GM18909 (cell line): ENCODE measurements at regions not wholly inside any gene's neighbourhood (a gene's known extent, or its start where the extent isn't known, plus 50 kb on each side); places are given as distances from the start of the nearest gene placed in this dataset.
"Not testable (repeated sequence)": the region's sequence is repeated elsewhere in the genome, so short reads cannot be mapped to it uniquely, and the experiment has no call there.

ENCODE experiments used
- ATAC-seq: cut with Tn5 transposase; IDR thresholded peaks from one replicate; pipeline ENCODE4 v1.9.1; 2021; ENCODE audit warnings: mild to moderate bottlenecking; ENCODE audit not compliant: unreplicated experiment, poor library complexity

- ATAC-seq: not testable (repeated sequence)
Measured at GRCh38 chr2:192542148-192543066, 347.7 kb upstream of the TMEFF2 start.

DNA sequence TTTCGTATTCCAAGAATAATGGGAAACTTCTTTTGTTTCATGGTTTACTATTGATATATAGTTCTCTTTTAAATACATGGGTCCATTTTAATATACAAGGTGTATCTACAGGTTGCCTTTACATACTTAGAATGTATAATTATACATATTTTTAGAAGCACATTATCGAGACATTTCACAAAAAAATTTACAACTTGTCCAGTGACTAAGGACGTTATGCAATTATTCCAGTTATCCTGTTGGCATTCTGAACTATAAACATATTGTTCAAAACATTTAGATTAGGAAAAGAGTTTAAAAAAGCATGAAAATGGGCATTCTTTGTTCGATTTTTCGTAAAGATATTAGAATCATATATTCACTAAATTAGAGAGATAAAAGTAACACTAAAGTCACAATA lies 344.6 kb upstream of the TMEFF2 start:
- ATAC-seq: no peak

- no peak for ATAC-seq
Measured at GRCh38 chr2:192536922-192537624, 342.3 kb upstream of the TMEFF2 start.

DNA sequence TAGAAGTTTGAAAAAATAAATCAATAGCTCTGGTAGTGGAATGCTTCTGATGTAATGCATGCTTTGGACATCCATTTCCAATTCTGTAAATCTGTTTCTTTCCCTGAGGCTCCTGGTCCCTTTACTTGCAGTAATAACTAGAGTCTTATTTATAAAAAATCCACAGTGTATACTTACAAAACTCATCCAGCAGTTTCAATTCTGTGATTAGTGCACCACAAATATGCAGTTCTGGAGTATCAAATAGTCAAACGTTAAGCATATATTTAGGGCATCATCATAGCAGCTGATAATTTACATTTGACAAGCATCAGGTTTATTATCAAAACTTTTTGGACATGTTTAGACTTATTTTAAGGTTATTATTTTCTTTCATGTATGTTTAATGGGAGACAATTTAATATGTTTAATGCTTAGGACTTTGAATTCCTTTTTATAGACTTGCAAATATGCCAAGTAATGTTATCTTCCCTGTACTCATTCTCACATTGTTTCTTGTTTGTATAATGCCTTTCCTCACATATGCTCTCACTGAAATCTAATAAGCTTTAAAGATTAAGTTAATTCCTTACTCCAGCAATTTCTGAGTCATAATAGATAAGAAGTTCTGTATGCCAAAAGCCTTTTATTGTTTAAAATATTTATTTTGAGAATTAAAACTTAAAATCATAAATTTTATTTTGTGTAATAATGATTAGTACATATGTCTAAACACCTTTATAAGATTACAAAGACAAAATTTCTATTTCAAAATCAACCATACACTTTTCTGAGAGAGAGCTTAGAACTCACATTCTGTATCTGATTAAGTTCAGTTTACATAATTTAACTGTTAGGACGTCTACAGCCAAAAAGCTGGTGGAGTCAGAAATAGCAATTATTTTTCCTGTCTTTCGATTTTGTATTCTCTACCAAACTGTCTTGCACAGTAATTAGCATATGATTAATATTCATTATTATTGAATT lies 341.5 kb upstream of the TMEFF2 start:
- ATAC-seq: no peak

- no peak for ATAC-seq
Measured at GRCh38 chr2:192534072-192534471, 339.3 kb upstream of the TMEFF2 start.

- ATAC-seq: not testable (repeated sequence)
Measured at GRCh38 chr2:192524642-192525251, 330.0 kb upstream of the TMEFF2 start.

DNA sequence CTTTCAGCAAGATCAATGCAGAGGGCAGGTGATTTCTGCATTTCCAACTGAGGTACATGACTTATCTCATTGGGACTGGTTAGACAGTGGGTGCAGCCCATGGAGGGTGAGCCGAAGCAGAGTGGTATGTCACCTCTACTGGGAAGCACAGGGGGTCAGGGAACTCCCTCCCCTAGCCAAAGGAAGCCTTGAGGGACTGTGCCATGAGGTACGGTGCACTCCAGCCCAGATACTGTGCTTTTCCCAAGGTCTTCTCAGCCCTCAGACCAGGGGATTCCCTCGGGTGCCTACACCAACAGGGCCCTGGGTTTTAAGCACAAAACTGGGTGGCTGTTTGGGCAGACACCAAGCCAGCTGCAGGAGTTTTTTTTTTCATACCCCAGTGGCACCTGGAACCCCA lies 329.5 kb upstream of the TMEFF2 start:
- ATAC-seq: not testable (repeated sequence)

DNA sequence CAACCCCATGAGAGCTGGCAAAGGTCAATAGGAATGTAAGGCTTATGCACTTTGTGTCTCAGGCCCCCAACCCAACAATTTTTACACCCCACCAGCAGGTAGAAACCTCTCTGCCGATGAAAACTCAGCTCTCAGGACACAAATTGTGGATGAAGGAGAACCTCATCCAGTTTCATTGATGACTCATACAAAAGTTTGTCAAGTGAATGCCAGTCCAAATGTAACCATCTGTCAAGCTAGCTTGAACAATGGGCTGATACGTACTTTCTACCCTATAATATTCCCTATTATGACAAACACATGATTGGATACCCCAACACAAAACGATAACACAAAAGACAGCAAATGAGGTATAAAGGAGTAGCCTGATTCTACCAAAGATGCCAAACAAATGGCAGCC lies 321.2 kb upstream of the TMEFF2 start:
- ATAC-seq: no peak

- no peak for ATAC-seq
Measured at GRCh38 chr2:192513575-192513974, 318.8 kb upstream of the TMEFF2 start.

DNA sequence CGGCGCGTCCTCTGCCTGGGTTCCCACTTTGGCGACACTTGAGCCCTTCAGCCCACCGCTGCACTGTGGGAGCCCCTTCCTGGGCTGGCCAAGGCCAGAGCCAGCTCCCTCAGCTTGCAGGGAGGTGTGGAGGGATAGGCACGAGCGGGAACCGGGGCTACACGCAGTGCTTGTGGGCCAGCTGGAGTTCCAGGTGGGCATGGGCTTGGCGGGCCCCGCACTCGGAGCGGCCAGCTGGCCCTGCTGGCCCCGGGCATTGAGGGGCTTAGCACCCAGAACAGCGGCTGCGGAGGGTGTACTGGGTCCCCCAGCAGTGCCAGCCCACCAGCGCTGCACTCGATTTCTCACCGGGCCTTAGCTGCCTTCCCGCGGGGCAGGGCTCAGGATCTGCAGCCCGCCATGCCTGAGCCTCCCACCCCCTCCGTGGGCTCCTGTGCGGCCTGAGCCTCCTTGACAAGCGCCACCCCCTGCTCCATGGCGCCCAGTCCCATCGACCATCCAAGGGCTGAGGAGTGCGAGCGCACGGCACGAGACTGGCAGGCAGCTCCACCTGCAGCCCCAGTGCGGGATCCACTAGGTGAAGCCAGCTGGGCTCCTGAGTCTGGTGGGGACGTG lies 313.2 kb upstream of the TMEFF2 start:
- not testable (repeated sequence) for ATAC-seq

DNA sequence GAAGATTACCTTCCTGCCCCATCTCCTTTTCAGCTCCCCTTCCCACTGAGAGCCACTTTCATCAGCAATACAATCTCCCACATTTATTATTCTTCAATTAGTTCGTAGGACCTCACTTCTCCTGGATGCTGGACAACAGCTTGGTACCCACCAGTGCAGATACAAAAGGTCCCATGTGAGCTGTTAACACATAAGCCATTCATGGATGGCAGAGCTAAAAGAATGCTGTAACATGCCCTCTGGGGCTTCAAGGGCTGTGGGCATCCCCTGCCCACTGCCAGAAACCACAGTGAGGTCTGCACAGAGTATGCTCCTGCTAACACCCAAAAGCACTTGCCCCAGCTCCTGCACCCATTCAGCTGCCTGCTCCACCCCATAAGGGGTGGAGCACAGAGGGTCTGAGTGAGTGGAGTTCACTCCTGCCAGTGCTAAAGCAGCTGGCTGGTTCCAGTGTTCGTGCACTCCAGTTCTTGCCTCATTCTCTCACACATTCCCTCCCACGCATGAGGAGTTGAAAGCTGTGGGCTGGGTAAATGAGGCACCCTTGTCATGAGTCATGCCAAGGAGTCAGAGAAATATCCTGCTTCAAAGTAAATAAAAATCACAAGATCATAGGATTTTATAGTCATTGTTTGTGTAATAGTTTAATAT lies 305.9 kb upstream of the TMEFF2 start:
- ATAC-seq: peak; percentile 70

GRCh38 chr2:192499476-192499875 lies 304.7 kb upstream of the TMEFF2 start:
- no peak for ATAC-seq

DNA sequence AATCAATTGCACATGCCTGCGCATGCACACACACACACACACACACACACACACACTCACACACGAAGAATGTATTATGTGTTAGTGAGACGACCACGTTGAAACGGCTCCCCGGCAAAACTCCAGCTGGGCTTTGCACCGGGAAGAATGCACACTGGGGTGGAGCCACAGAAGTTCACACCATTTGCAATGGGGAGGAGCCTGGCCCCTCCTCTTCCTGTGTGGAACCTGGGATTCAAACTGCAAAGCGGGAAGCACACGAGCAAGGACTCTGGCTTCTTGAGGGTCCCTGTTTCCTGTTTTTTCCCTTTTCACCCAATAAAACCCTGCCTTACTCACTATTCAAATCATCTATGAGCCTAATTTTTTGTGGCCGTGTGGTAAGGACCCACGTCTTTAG lies 304.0 kb upstream of the TMEFF2 start:
- no peak for ATAC-seq

- ATAC-seq: not testable (repeated sequence)
Measured at GRCh38 chr2:192488158-192488557, 293.4 kb upstream of the TMEFF2 start.

DNA sequence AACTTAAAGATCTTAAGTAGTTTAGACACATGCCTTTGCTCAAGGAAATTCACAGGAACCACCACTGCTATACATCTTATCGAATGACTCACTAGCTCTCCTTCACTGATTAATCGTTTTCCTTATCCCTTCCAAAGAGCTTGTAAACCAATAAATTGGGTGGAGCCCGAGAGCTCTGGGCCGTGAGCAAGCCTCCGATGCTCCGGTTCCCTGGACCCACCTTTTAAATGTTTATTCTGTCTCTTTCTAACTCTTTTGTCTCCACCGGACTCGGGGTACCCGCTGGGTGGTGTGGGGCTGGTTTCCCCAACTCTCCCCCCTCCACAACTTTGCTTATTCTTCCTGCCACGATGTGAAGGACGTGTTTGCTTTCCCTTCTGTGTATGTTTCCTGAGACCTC lies 292.9 kb upstream of the TMEFF2 start:
- no peak for ATAC-seq

DNA sequence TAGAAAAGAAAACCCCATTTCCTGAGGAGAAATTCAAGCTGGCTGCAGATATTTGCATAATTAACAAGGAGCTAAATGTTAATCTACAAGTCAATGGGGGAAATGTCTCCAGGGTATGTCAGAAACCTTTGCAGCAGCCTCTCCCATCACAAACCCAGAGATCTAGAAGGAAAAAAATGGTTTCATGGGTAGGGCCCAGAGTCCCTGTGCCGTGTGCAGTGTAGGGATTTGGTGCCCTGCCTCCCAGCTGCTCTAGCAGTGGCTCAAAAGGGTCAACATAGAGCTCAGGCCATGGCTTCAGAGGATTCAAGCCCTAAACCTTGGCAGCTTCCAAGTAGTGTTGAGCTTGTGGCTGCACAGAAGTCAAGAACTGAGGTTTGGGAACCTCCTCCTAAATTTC lies 290.2 kb upstream of the TMEFF2 start:
- no peak for ATAC-seq

GRCh38 chr2:192480984-192481383 lies 286.3 kb upstream of the TMEFF2 start:
- ATAC-seq: no peak

DNA sequence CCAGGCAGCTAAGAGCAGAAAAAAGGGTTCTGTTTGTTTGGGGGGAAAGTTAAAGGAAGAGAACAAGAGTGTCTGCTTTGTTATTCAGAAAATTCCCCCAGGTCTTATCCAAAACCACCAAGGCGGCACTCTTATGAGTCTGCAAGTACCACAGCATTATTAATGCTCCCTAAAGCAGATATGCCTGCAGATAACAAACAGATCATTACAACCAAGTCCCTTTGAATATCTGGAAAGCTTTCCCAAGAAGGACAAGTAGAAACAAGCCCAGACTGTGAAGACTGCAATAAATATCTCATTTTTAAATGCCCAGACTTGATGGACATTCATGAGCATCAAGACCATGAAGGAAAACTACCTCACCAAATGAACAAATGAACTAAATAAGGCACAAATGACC lies 278.6 kb upstream of the TMEFF2 start:
- no peak for ATAC-seq

- ATAC-seq: no peak
Measured at GRCh38 chr2:192471982-192472381, 277.2 kb upstream of the TMEFF2 start.
